ENCODE measurements at regions not wholly inside any gene's neighbourhood (a gene's known extent, or its start where the extent isn't known, plus 50 kb on each side); places are given as distances from the start of the nearest gene placed in this dataset.
A peak's percentile ranks its signal among the peaks of the same experiment; 100 is the strongest.
"Not testable (repeated sequence)": the region's sequence is repeated elsewhere in the genome, so short reads cannot be mapped to it uniquely, and the experiment has no call there.

GRCh38 chr15:38002883-38003477, 68.5 kb downstream of the TMCO5A start:
- peak; percentile 11 to 63 for DNase-seq

DNA sequence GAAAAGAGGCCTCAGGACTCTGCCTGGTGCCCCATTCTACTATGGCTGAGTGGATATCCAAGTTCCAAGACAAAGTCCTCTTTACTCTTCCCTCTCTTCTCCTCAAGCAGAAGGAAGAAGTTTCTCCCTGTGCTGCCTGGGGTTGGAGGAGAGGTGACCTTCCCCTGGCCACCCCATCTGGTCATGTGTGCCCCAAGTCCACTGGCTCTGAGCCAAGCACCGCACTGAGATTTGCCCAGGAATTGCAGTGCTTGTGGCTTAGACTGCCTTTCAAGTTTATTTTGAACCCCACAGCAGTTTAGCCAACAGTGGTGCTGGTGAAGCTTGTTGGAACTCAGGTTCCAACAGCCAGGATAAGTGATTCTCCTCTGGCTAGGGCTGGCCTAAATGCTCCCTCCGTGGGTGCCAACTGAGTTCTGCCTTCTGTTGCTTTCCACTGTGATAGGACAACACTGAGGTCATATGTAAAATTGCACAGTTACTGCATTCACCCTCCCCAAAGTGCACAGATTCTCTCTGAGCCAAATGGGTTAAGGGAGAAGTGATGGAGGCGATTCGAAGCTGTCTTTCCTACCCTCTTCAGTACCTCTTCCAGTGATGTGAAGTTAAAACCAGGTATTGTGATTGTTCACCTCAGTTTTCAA, 69.9 kb downstream of the TMCO5A start:
- no peak for DNase-seq

GRCh38 chr15:38005953-38006808, 71.7 kb downstream of the TMCO5A start:
- peak in 1 of 2 donors; percentile 19 for DNase-seq

- DNase-seq = no peak
These were observed 76.0 kb downstream of the TMCO5A start for GRCh38 chr15:38010395-38010794.

DNA sequence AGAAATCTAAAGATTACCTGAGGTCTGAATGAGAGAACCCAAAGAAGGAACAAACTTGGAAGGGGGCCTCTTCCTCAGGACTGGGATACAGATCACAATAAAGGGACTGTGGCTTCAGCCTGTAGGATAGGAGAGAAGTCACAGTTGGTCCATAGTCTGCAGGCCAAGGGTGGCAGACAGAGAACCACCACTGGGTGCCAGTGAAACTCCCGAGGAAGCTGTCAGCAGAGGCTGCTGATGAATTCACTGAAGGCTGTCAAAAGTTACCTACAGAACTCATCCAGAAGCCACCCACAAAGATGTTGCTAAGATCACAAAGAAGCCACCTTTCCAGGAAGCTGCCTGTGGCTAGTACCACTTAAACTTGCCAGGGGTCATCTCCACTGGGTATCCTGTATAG, 78.5 kb downstream of the TMCO5A start:
- DNase-seq = no peak

DNA sequence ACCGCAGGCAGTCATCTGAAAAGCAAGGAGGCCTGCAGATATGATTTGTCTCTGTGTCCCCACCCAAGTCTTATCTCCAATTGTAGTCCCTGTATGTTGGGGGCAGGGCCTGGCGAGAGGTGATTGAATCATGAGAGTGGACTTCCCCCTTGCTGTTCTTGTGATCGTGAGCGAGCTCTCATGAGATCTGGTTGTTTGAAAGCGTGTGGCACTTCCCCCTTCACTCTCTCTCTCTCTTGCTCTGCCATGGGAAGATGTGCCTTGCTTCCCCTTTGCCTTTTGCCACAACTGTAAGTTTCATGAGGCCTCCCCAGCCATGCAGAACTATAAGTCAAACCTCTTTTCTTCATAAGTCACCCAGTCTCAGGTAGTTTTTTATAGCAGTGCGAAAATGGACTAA, 83.3 kb downstream of the TMCO5A start:
- DNase-seq = peak; percentile 15 to 72

GRCh38 chr15:38019066-38019465, 84.6 kb downstream of the TMCO5A start:
- no peak for DNase-seq

DNA sequence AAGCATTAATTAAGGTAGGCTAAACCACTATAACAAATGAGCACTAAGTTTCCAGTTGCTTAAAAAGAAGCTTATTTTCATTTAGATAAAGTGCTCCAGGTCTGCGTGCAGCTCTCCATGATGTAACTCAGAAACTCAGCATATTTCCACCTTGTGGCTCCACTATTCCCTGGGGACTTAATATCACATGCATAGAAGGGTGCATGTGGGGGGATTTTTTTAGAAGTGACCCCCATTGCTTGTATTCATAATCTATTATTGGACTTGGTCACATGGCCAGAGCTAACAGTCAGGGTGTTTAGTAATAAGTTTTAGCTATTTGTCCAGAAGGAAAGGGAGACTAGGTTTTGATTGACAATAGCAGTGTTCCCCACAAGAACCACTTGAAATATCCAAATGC, 86.8 kb downstream of the TMCO5A start:
- DNase-seq = no peak

- DNase-seq = no peak
These were observed 90.1 kb downstream of the TMCO5A start for GRCh38 chr15:38024293-38025091.

- not testable (repeated sequence) for DNase-seq
These were observed 91.2 kb downstream of the TMCO5A start for GRCh38 chr15:38025656-38026055.

GRCh38 chr15:38028869-38029268, 94.4 kb downstream of the TMCO5A start:
- DNase-seq = no peak

DNA sequence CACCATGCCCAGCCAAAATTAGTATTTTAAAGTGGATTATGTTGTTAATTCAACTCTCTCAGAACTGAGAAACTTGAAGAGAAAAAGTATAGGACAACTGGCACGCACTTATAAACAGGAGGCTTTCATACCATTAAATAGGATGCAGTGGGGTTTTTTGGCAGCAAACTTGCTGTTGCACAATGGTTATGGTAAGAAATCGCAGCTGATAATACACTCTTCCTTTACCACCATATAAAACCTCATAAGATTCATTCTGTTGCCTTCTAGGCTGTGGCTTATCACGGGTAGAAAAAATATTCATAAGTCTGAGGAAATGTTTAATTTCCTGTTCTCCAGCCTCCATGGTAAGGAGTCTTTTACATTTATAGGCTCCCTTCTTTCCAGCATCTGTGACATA, 95.3 kb downstream of the TMCO5A start:
- DNase-seq = no peak

DNA sequence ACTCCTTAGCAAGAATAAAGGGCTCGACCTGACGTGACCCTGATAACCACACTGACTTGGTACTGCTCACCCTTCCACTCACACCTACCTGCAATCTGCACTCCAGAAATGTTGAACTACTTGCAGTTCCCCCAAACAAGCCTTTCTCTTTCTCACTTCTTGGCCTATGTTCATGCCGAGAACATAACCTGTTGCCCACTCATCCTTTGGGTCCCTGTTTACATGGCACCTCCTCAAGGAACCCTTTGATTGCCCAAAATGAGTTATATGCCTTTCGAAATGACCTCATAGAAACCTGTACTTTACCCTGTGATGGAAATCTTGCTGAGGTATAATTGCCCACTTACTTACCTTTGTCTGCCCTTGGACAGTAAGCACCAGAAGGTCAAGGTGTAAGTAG, 96.2 kb downstream of the TMCO5A start:
- DNase-seq = no peak

DNA sequence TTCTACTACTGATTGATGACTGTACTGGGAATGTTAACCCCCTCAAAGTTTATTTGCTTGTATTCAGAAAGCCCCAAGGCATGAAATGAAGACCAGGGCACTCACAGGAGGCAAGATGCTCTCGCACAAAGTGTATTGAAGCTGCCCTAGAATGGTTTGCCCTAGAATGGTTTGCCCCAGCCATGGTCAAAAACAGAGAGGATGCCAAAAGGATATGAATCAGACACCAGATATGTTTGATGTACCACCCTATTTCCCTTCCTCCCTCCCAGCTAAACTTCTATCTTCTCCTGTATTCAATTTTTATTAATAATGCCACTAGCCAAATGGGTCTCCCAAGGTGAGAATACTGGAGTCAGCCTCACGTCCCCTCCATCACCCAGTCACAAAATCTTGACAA, 101.3 kb downstream of the TMCO5A start:
- no peak for DNase-seq

DNA sequence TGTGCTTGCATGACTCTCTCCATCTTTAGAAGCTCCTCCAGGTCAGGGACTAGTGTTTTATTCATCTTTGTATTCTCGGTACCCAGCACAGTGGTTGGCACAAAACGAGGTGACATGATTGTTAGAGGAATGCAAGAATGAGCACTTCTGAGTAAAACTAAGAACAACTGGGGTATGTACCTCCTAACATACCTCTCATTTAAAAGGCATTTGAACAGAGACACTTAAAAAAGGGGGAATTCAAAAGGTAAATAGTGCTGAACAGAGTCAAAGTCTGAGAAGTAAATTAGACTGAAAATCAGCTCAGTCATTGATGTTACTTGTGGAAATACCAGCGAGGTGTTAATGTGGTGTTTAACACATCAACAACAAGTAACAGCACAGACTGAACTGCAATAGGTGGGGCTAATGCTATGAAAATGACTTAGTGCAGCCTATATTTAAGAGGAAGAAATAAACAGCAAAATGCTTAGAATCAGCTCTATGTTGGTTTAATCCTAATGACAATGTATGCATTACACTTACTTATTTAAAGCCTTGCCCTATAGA, 102.4 kb downstream of the TMCO5A start:
- DNase-seq = no peak

- DNase-seq = no peak
These were observed 104.4 kb downstream of the TMCO5A start for GRCh38 chr15:38038659-38039442.

DNA sequence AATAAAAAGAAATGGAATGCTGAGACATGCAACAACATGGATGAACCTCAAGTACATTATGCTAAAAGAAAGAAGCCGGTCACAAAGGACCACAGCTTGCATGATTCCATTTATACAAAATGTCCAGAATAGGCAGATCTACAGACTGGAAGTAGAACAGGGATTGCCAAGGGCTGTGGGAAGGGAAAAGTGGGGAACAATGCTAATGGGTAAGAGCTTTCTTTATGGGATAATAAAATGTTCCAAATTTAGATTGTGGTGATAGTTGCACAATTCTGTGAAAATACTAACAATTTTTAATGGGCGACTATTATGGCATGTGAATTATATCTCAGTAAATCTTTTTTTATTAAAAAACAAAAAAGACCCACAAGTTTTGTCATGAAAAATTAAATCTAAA, 106.2 kb downstream of the TMCO5A start:
- DNase-seq = no peak

- no peak for DNase-seq
These were observed 107.1 kb downstream of the TMCO5A start for GRCh38 chr15:38041576-38041975.

- no peak for DNase-seq
These were observed 107.8 kb downstream of the TMCO5A start for GRCh38 chr15:38042211-38042610.

DNA sequence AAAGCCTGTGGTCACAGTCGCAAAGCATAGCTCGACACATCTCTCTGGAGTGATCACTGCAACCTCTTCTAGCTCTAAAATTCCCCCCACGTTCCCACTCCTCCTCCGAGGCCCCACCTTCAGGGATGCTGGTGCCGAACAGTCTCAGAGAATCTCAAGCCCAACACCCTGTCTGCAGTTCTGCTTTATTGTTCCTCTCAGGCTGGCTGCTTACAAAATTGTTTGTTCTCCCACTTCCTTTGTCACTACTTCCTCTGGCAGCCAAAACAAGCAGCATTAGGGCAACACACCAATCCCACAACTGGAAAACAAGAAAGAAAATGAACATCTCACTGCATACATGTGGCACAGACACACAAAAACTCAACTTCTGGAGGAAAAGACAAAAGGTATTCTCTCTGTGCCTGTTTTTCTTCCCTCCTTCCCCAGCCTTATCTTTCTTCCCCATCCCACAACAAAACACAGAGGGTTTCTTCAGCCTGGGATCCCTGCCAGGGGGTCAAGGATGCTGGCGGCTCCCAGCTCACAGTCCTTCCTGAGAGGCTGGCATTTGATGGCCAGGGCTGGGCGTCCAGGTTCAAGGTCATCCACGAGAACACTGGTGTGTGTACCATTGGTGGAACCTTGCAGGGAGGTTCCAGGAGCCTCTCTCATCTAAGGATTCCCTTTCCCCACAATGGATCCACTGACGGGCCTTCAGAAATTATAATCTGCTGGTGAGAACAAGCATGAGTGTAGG, 108.4 kb downstream of the TMCO5A start:
- DNase-seq = peak; percentile 5 to 28
